ENCODE measurements at regions not wholly inside any gene's neighbourhood (a gene's known extent, or its start where the extent isn't known, plus 50 kb on each side); places are given as distances from the start of the nearest gene placed in this dataset.
"Not testable (repeated sequence)": the region's sequence is repeated elsewhere in the genome, so short reads cannot be mapped to it uniquely, and the experiment has no call there.

- no peak for DNase-seq
These were observed 176.1 kb upstream of the DLGAP1 start for GRCh38 chr18:4631239-4631638.

GRCh38 chr18:4605212-4605611, 150.1 kb upstream of the DLGAP1 start:
- no peak for DNase-seq

DNA sequence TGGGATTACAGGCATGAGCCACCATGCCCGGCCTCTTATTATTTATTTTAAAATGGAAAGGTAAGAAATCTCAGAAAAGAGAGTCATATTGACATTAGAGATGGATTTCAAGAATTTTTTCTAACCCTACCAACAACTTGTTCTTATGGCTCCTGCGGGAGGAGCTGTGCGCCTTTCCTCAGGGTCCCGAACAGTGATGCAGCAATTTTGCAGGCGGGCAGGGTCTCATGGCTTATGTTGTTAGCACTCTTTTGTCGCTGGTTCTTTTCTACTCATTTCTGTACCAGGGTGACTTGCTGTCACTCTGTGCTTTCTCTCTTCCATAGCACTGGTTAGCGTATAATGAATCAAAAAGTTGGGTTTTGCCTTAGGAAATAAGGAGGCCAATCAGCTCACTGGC, 148.8 kb upstream of the DLGAP1 start:
- no peak for DNase-seq

DNA sequence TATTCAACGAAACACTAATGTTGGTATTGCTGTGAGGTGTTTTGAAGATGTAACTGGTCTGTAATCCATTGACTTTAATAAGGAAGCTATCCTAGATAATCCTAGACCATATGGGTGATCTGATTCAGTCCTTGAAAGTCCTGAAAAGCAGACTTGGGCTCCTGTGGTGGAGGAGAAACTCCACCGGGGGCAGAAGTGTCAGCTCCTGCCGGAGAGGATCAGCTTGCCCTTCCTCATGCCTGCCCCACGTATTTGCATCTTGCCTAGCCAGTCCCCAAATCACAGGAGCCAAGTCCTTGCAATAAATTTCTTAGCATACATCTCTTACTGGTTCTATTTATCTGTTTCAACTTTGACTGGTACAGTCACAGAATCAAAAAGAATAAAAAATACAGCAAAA, 144.2 kb upstream of the DLGAP1 start:
- DNase-seq: no peak

- no peak for DNase-seq
These were observed 142.2 kb upstream of the DLGAP1 start for GRCh38 chr18:4597301-4597700.

DNA sequence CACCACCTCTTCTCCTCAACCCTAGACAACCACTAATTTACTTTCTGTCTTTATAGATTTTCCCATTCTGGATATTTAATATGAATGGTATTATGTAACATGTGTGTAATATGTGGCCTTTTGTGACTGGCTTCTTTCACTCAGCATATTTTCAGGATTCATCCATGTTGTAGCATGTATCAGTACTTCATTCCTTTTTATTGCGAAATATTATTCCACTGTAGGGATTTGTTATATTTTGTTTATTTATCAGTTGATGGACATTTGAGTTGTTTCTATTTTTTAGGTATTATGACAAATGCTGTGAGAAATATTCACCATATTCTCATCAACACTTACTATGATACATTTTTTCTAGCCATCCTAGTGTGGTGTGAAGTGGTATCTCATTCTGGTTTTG, 138.8 kb upstream of the DLGAP1 start:
- no peak for DNase-seq

GRCh38 chr18:4593459-4593858, 138.4 kb upstream of the DLGAP1 start:
- no peak for DNase-seq

DNA sequence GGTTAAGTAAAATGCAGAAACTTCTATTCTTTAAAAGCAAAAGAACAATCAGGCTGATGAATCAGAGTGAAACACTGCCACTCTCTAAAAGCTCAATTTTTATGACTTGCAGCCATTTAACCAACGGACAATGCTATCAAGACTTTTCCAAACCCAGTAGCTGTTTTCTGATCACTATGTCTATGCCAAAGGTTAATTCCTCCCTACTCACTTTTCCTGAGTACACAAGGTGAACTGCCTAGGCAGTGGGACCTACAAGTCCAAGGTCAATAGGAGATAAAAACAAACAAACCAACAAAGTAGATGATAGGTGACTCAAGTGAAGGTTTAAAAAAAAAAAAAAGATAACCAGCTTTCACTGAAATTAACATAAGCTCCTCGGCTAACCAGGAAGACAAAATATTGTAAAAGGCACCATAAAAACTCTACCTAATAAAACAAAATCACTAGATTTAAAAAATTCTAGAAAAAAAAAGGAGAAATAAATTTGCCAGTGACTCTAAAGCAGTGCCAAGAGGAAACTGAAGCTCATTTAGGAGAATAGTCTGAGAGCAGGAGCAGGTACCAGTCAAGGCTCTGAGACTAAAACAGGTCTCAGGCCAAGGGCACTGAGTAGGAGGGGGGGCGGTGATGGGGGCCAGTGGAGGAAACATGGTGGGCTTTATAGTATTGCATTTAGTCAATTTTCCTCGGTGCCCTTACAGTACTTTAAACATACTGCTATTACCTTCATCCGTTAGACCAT, 134.1 kb upstream of the DLGAP1 start:
- no peak for DNase-seq

DNA sequence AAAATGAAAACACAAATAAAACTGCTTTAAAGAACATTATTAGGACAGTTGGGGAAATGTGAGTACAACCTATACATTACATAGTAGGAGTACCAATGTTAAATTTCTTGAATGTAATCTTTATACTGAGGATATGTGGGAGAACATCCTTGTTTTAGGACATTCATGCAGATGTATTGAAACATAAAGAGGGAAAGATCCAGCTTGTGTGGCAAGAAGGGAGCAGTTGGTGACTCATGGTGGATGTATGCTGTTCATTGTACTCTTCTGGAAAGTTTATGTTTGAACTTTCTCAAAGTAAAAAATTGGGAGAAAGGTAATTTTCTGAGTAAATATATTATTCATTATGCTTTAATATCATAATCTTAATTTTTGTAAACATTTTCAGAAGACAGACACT, 132.1 kb upstream of the DLGAP1 start:
- DNase-seq: peak; percentile 1

DNA sequence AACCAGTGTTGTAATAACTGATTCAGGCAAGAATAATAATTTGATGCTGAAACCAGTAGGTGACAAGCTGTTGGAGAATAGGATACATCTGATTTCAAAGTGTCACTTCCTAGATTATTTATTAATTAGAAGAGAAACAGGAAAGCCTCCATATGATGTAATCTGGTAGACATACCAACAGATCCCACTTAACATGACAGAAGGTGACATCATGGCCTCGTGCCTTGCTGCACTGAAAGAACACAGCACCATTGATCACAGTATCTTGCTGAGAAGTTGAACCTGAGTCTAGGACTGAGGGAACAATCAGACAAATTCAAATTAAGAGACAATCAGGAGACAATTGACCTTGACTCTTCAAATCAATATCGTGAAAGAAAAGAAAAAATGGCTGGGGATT, 131.6 kb upstream of the DLGAP1 start:
- DNase-seq: no peak

- no peak for DNase-seq
These were observed 127.6 kb upstream of the DLGAP1 start for GRCh38 chr18:4582431-4583335.

DNA sequence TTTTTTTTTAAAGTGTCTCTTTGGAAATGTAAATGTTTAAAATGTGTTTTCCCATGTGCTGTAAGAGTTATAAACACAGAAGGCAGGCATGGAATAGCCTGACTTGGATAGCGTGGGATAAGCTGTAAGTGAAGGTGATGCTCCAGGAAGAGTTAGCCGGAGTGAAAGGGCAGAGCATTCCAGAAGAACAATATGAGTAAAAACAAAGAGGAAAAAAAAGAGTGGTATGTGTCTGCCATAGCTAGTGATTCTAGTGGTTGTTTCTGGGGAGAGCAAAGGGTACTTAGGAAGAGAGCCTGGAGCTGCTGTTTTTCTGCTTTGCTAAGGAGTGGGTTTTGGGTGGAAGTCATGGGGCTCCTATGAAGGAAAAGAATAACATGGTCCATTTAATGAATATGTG, 126.9 kb upstream of the DLGAP1 start:
- no peak for DNase-seq

GRCh38 chr18:4578449-4578848, 123.3 kb upstream of the DLGAP1 start:
- DNase-seq: no peak

- no peak for DNase-seq
These were observed 118.6 kb upstream of the DLGAP1 start for GRCh38 chr18:4573735-4574134.

DNA sequence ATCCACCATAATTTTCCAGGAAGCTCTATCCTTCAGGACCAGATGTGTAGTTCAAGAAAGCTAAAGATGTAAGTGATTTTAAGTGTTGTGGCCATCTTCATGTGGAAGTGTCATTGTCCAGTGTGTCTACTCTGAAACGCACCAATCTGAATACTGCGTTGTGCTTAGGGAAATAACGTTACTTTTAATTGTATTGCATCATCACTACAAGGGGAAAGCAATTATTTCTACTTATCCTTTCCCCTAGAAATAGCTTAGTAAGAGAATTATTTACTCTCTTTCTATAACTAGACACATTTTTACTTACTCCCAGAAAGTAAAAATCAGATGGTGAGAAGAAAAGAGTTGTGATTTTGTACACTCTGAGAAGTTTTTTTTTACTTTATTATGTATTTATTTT, 102.4 kb upstream of the DLGAP1 start:
- DNase-seq: no peak

DNA sequence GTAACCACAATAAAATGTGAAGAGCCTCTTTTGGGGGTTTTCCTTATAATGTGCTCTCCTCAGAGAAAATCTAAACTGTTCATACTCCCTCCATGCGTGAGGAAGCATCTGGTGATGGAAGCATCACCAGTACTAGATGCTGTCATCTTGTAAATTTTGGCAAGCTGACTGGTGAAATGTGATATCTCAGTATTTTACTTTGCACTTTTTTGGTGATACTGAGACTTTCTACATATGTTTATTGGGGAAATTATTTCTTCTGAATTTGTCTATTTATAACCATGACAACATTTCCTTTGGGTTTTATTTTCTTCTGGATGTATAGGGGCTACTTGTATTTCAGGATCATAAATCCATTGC, 95.9 kb upstream of the DLGAP1 start:
- DNase-seq: peak; percentile 6

DNA sequence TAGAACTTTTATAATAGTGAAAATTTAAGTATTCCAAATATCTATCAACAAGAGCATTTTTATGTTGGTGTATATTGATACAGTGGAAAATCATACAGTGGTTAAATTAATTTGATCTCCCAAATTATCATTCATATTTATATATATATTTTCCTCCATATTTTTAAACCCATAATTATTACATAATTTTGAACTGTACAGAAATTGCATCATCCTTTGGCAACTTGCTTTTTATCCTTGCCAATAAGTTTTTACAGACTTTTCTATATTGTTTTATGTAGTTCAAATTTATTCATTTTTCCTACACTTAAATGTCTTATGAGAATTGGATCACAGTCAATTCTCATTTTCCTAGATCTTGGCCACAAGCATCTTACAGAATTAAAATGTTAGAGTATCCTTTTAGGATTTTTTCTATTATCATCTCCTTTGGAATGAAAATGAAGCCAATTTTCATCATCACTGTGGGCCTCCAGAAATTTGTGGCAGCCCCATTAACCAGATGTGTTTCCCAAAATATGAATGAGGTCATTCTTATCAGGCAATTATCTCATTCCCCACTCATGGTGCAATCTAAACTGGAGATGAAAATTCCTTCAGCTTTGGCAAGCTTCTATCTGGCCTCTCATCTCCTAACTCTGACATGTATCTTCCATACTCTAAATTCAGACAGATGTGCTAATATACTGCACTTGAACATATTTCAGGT, 94.2 kb upstream of the DLGAP1 start:
- DNase-seq: peak; percentile 34

- DNase-seq: no peak
These were observed 92.0 kb upstream of the DLGAP1 start for GRCh38 chr18:4547126-4547525.

DNA sequence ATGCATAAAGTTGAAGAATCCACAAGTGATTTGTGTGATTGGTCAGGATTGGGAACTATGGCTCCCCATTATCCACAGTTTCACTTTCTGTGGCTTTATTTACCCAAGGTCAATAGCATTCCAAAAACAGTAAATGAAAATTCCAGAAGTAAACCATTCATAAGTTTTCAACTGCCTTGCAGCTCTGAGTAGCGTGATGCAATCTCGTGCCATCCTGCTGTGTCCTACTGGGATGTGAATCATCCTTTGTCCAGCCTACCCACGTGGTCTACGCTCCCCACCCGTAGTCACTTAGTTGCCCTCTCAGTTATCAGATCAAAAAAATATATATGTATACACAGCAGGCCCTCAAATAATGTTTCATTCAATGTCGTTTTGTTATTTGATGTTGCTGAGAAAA, 89.0 kb upstream of the DLGAP1 start:
- DNase-seq: peak; percentile 2

GRCh38 chr18:4543711-4544110, 88.6 kb upstream of the DLGAP1 start:
- DNase-seq: no peak

GRCh38 chr18:4541588-4541987, 86.5 kb upstream of the DLGAP1 start:
- DNase-seq: no peak

DNA sequence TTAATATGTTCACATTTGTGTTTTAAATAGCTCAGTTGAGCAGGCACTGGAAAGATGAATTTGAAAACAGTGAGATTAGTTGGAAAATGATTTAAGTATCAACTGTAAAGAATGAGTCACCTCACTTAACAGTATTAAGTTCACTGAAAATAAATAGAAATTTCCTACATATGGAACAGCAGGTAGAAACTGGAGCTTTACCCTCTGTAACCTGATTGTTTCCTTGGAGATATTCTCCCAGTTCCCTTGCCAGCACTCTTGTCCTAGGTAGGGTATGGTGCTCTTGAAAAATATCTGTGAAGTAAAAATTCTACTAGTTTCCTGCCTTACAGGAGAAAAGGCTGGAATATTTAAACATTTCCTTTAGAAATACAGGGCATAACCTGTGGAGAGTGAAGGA, 81.3 kb upstream of the DLGAP1 start:
- DNase-seq: no peak

- no peak for DNase-seq
These were observed 73.3 kb upstream of the DLGAP1 start for GRCh38 chr18:4528405-4528804.

DNA sequence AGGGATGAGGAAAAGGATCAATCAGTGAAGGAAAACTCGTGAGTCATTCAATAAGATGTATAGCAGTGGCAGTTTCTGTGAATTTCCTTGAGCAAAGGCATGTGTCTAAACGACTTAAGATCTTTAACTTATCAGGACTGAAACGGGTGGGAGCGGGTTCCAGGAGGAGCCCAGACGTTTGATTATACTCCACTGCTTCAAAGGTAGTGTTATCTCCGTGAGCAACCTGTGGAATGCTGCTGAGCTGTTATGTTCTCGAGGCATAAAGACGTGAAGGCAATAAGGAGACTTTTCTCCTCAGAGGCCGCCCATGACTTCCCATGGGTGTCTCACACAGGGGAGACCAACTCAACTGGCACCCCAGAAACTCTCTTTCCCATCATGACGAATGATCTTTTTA, 72.7 kb upstream of the DLGAP1 start:
- DNase-seq: not testable (repeated sequence)
